ENCODE measurements at regions not wholly inside any gene's neighbourhood (a gene's known extent, or its start where the extent isn't known, plus 50 kb on each side); places are given as distances from the start of the nearest gene placed in this dataset.

DNA sequence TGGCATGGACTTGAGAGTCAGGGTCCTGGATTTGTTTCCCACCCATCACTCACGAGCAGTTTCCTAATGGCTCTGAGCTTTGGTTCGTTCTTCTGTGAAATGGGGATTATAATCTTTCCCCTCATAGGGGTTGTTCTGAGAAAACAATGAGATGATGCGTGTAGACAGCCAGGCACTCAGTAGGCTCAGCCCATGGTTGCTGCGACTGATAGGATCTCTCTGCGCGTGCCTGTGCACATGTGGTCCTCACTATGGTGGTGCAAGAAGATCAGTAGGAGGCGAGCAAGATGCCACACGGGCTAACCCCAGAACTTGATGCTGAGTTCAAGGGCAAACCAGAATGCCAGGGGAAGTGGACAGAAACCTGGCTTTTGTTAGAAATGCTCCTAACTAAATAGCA lies 153.5 kb upstream of the KCNG1 start:
- no peak overlapping the region for H3K4me2 ChIP-seq (replicated peaks; ENCODE audit: low read depth, low read length, poor library complexity, severe bottlenecking)
- ChIA-PET CTCF (interaction anchor here (1.0 kb wide), 1 partner anchor 9 kb away, joined by 3 read pairs; no protein-coding TSS in a partner anchor), POLR2A (no interaction called here)
- H4K20me1 ChIP-seq (ENCODE audit: control insufficient read depth, insufficient read depth, low read length, poor library complexity, severe bottlenecking): no peaks in the 10 kb centered on the region
- TF ChIP-seq EZH2 (IDR thresholded peaks at IDR 0.05; ENCODE audit: borderline replicate concordance, insufficient read depth, low read depth, low read length, poor library complexity, severe bottlenecking): no peak
- TF ChIP-seq, protein P1, sequence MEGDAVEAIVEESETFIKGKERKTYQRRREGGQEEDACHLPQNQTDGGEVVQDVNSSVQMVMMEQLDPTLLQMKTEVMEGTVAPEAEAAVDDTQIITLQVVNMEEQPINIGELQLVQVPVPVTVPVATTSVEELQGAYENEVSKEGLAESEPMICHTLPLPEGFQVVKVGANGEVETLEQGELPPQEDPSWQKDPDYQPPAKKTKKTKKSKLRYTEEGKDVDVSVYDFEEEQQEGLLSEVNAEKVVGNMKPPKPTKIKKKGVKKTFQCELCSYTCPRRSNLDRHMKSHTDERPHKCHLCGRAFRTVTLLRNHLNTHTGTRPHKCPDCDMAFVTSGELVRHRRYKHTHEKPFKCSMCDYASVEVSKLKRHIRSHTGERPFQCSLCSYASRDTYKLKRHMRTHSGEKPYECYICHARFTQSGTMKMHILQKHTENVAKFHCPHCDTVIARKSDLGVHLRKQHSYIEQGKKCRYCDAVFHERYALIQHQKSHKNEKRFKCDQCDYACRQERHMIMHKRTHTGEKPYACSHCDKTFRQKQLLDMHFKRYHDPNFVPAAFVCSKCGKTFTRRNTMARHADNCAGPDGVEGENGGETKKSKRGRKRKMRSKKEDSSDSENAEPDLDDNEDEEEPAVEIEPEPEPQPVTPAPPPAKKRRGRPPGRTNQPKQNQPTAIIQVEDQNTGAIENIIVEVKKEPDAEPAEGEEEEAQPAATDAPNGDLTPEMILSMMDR (IDR thresholded peaks at IDR 0.05): no peak
- no peaks in the 10 kb centered on the region for H3K79me2 ChIP-seq (ENCODE audit: control insufficient read depth, insufficient read depth, low read length)
- no peak overlapping the region for H3K27ac ChIP-seq (ENCODE audit: low read length in 2 of 2)
- no peaks in the 10 kb centered on the region for H3K36me3 ChIP-seq (replicated peaks in 1 of 2; ENCODE audit: control extremely low read depth in 1 of 2, control insufficient read depth in 1 of 2, extremely low read depth in 1 of 2, insufficient read depth in 2 of 2, low read length in 1 of 2)
- no peak overlapping the region for H3K4me3 ChIP-seq (ENCODE audit: control extremely low read depth in 1 of 5, extremely low read depth in 1 of 5, insufficient read depth in 1 of 5, low read depth in 2 of 5, low read length in 4 of 5)
- peaks cover 0 to 7% (median 3%) of the 10 kb centered on the region in 4 experiments for H3K27me3 ChIP-seq (replicated peaks in 1 of 4; ENCODE audit: control extremely low read depth in 1 of 4, control insufficient read depth in 3 of 4, insufficient read depth in 4 of 4, low read length in 3 of 4)
- H2AFZ ChIP-seq (ENCODE audit: insufficient read depth, low read depth, low read length, poor library complexity, severe bottlenecking): no peak overlapping the region
- H3K9ac ChIP-seq (ENCODE audit: low read length): no peak overlapping the region
- H3K27me3 Mint-ChIP-seq: peaks cover 46% of the 10 kb centered on the region
- 98% methylated on average over 6 of the region's 8 CpGs for WGBS (ENCODE audit: insufficient coverage)
- no peak overlapping the region for H3K4me3 Mint-ChIP-seq
- ATAC-seq (ENCODE audit: low read depth) (no peak), DNase-seq (no peak)
- H3K4me1 ChIP-seq (ENCODE audit: control insufficient read depth in 2 of 2, insufficient read depth in 2 of 2, low read length in 2 of 2): no peaks in the 10 kb centered on the region
- H3K27ac Mint-ChIP-seq: no peak overlapping the region
- H3K4me1 Mint-ChIP-seq: no peaks in the 10 kb centered on the region
- intact Hi-C loops (cut with micrococcal nuclease): no loop called here
- no peaks in the 10 kb centered on the region for H3K9me3 ChIP-seq (ENCODE audit: control extremely low read depth in 1 of 3, control insufficient read depth in 2 of 3, insufficient read depth in 1 of 3, low read length in 2 of 3)
- H3K9me3 Mint-ChIP-seq (ENCODE audit: insufficient read depth): peaks cover 2% of the 10 kb centered on the region

DNA sequence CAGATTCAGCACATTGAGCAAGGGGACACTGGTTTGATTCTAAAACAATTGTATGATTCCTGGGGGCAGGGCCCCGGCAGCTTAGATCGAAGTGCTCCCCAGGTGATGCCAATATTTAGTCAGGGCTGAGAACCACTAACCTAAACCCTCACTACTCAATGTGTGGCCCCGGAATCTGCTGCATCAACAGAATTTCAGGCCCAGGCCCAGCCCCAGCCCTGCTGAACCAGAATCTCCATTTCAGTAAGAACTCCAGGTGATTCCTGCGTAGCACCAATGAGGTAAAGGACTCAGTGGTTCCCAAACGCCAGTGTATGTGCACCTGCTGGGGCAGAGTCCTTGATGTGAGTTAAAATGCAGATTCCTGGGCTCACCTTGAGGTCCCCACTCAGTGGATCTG lies 152.8 kb upstream of the KCNG1 start:
- H3K9me3 ChIP-seq (ENCODE audit: control extremely low read depth in 1 of 3, control insufficient read depth in 2 of 3, insufficient read depth in 1 of 3, low read length in 2 of 3): peaks cover 0 to 2% (median 0%) of the 10 kb centered on the region in 3 donors
- peaks cover 48% of the 10 kb centered on the region for H3K27me3 Mint-ChIP-seq
- 86% methylated on average over 5 of the region's 5 CpGs for WGBS (ENCODE audit: insufficient coverage)
- H3K27ac Mint-ChIP-seq: no peak overlapping the region
- DNase-seq (no peak), ATAC-seq (ENCODE audit: low read depth) (no peak)
- H3K9me3 Mint-ChIP-seq (ENCODE audit: insufficient read depth): peaks cover 2% of the 10 kb centered on the region
- H4K20me1 ChIP-seq (ENCODE audit: control insufficient read depth, insufficient read depth, low read length, poor library complexity, severe bottlenecking): no peaks in the 10 kb centered on the region
- H3K4me1 Mint-ChIP-seq: no peaks in the 10 kb centered on the region
- peaks cover 0 to 7% (median 3%) of the 10 kb centered on the region in 4 experiments for H3K27me3 ChIP-seq (replicated peaks in 1 of 4; ENCODE audit: control extremely low read depth in 1 of 4, control insufficient read depth in 3 of 4, insufficient read depth in 4 of 4, low read length in 3 of 4)
- H3K4me3 ChIP-seq (ENCODE audit: control extremely low read depth in 1 of 5, extremely low read depth in 1 of 5, insufficient read depth in 1 of 5, low read depth in 2 of 5, low read length in 4 of 5): no peak overlapping the region
- CTCF ChIA-PET: no interaction called here
- intact Hi-C loops (cut with micrococcal nuclease): no loop called here
- no peaks in the 10 kb centered on the region for H3K79me2 ChIP-seq (ENCODE audit: control insufficient read depth, insufficient read depth, low read length)
- H3K4me3 Mint-ChIP-seq: no peak overlapping the region
- H3K9ac ChIP-seq (ENCODE audit: low read length): no peak overlapping the region
- H2AFZ ChIP-seq (ENCODE audit: insufficient read depth, low read depth, low read length, poor library complexity, severe bottlenecking): no peak overlapping the region
- no peak overlapping the region for H3K4me2 ChIP-seq (replicated peaks; ENCODE audit: low read depth, low read length, poor library complexity, severe bottlenecking)
- H3K4me1 ChIP-seq (ENCODE audit: control insufficient read depth in 2 of 2, insufficient read depth in 2 of 2, low read length in 2 of 2): no peaks in the 10 kb centered on the region
- POLR2A ChIA-PET: no interaction called here
- TF ChIP-seq, protein P1 (IDR thresholded peaks at IDR 0.05): no peak
- TF ChIP-seq EZH2 (IDR thresholded peaks at IDR 0.05; ENCODE audit: borderline replicate concordance, insufficient read depth, low read depth, low read length, poor library complexity, severe bottlenecking): no peak
- H3K36me3 ChIP-seq (replicated peaks in 1 of 2; ENCODE audit: control extremely low read depth in 1 of 2, control insufficient read depth in 1 of 2, extremely low read depth in 1 of 2, insufficient read depth in 2 of 2, low read length in 1 of 2): no peaks in the 10 kb centered on the region
- no peak overlapping the region for H3K27ac ChIP-seq (ENCODE audit: low read length in 2 of 2)
